ENCODE measurements at regions not wholly inside any gene's neighbourhood (a gene's known extent, or its start where the extent isn't known, plus 50 kb on each side); places are given as distances from the start of the nearest gene placed in this dataset.

DNA sequence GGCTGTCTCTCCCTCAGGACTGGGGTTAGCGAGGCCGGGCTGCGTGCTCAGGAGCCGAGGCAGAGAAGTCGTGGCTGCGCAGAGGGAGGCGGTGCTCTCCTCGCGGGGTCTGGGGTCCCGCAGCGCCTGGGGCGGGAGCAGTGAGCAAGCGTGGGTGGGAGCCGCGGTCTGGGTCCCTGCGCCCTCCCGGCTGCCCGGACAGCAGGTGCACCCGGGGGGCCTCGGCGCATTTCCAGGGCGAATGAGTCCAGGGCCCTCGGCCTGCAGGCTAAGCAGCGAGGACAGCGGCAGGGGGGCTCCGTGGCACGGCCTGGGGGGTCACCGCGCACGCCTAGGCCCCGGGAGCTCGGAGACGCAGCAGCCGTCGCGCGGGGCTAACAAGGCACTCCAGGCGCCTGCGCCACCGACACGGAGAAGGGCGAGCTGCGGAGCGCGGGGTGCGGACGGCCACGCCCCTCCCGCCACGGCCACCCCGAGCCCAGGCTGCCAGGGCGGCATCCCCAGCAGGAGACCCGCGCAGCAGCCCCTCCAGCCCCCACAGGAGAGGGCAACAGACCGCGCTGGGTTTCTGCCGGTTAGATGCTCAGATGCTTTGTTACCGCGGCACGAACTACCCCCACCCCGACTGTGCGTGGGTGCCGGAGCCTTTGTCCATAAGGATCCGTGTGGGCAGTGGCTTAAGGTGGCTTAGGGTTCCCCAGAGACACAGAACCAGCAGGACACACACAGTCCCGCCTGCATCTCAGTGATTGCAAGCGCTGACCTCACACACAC lies 117.7 kb upstream of the C14orf180 start:
- no peak for TF ChIP-seq POLR2AphosphoS5 (IDR thresholded peaks at IDR 0.05)
- TF ChIP-seq, protein P1, sequence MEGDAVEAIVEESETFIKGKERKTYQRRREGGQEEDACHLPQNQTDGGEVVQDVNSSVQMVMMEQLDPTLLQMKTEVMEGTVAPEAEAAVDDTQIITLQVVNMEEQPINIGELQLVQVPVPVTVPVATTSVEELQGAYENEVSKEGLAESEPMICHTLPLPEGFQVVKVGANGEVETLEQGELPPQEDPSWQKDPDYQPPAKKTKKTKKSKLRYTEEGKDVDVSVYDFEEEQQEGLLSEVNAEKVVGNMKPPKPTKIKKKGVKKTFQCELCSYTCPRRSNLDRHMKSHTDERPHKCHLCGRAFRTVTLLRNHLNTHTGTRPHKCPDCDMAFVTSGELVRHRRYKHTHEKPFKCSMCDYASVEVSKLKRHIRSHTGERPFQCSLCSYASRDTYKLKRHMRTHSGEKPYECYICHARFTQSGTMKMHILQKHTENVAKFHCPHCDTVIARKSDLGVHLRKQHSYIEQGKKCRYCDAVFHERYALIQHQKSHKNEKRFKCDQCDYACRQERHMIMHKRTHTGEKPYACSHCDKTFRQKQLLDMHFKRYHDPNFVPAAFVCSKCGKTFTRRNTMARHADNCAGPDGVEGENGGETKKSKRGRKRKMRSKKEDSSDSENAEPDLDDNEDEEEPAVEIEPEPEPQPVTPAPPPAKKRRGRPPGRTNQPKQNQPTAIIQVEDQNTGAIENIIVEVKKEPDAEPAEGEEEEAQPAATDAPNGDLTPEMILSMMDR (IDR thresholded peaks at IDR 0.05) = no peak
- TF ChIP-seq POLR2A (IDR thresholded peaks at IDR 0.05) = no peak
- no peak for TF ChIP-seq EP300 (IDR thresholded peaks at IDR 0.05; ENCODE audit: low read depth)
